ENCODE measurements at regions not wholly inside any gene's neighbourhood (a gene's known extent, or its start where the extent isn't known, plus 50 kb on each side); places are given as distances from the start of the nearest gene placed in this dataset.

GRCh38 chrX:150060406-150060805 lies 122.1 kb upstream of the EOLA2 start:
- TF ChIP-seq, protein P1, sequence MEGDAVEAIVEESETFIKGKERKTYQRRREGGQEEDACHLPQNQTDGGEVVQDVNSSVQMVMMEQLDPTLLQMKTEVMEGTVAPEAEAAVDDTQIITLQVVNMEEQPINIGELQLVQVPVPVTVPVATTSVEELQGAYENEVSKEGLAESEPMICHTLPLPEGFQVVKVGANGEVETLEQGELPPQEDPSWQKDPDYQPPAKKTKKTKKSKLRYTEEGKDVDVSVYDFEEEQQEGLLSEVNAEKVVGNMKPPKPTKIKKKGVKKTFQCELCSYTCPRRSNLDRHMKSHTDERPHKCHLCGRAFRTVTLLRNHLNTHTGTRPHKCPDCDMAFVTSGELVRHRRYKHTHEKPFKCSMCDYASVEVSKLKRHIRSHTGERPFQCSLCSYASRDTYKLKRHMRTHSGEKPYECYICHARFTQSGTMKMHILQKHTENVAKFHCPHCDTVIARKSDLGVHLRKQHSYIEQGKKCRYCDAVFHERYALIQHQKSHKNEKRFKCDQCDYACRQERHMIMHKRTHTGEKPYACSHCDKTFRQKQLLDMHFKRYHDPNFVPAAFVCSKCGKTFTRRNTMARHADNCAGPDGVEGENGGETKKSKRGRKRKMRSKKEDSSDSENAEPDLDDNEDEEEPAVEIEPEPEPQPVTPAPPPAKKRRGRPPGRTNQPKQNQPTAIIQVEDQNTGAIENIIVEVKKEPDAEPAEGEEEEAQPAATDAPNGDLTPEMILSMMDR (IDR thresholded peaks at IDR 0.05), result no peak
- TF ChIP-seq POLR2AphosphoS5 (IDR thresholded peaks at IDR 0.05; ENCODE audit: insufficient read depth in 1 of 2, low read depth in 1 of 2) (no peak), POLR2A (IDR thresholded peaks at IDR 0.05) (no peak)
